ENCODE measurements at regions not wholly inside any gene's neighbourhood (a gene's known extent, or its start where the extent isn't known, plus 50 kb on each side); places are given as distances from the start of the nearest gene placed in this dataset.

- H3K27ac ChIP-seq: no peak overlapping the region
- DNase-seq: no peak
- no peaks in the 10 kb centered on the region for H3K36me3 ChIP-seq (ENCODE audit: insufficient read depth in 1 of 2, low read depth in 1 of 2)
- no peaks in the 10 kb centered on the region for H3K4me1 ChIP-seq
- no peaks in the 10 kb centered on the region for H3K27me3 ChIP-seq (ENCODE audit: insufficient read depth in 3 of 3, low read length in 2 of 3)
- no peak for ATAC-seq
- no peak for TF ChIP-seq CTCF (IDR thresholded peaks at IDR 0.05)
- H3K4me3 ChIP-seq: no peak overlapping the region
- WGBS, 3 donors: 87 to 88% (median 88%) methylated on average over 9 of the region's 9 CpGs
- H3K9me3 ChIP-seq: no peaks in the 10 kb centered on the region
- intact Hi-C loops (cut with DNase I): loop anchor here (2.0 to 10.0 kb wide), 5 partner anchors 215 to 648 kb away; partner anchors contain the start of gene B3GNT2 (in 1 of the 2)
Measured at GRCh38 chr2:62410015-62410453, 96.0 kb downstream of the TMEM17 start.

DNA sequence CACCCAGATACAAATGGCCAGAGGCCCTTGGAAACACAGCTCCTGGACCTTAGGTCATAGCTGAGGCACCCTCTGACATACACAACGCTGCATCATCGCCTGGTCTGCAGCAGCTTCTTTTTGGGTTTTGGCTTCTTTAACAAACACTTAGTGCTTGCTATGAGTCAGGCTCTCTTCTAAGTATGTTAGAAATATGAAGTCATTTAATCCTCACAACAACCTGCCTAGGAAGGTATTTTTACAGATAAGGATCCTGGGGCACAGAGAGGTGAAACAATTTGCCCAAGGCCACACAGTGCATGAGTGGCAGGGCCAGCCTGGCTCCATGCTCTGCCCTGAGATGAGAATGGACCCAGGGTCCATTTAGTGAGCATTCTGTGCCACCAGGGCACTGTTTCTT lies 96.6 kb downstream of the TMEM17 start:
- Histone ChIP-seq H3K4me1 (no peaks in the 10 kb centered on the region), H3K36me3 (ENCODE audit: insufficient read depth in 1 of 2, low read depth in 1 of 2) (no peaks in the 10 kb centered on the region), H3K4me3 (no peak overlapping the region), H3K9me3 (no peaks in the 10 kb centered on the region), H3K27me3 (ENCODE audit: insufficient read depth in 3 of 3, low read length in 2 of 3) (no peaks in the 10 kb centered on the region), H3K27ac (no peak overlapping the region)
- 86 to 98% (median 92%) methylated on average over 2 of the region's 2 CpGs for whole genome bisulfite sequencing, 3 donors
- ATAC-seq (no peak), DNase-seq (no peak)
- intact Hi-C loops (cut with DNase I): no loop called here
- TF ChIP-seq CTCF (IDR thresholded peaks at IDR 0.05): no peak

DNA sequence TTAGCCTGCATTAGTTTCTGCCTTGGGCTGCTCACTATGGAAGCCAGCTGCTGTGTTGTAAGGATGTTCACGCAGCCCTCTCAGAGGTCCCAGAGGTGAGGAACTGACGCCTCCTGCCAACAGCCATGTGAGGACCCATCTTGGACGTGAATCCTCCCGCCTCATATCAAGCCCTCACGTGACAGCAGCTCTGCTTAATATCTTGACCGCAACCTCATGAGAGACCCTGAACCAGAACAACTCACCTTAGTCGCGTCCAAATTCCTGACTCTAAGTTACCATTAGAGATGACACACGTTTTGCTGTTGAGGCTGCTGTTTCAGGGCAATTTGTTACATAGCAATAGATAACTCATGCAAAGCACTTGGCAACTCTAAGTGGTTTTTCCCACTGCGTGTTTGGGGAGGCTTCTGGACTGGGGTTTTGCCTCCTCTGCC lies 97.7 kb downstream of the TMEM17 start:
- no peaks in the 10 kb centered on the region for H3K4me1 ChIP-seq
- no peak for ATAC-seq
- 64 to 74% (median 67%) methylated on average over 10 of the region's 10 CpGs for WGBS, 3 donors
- no peaks in the 10 kb centered on the region for H3K27me3 ChIP-seq (ENCODE audit: insufficient read depth in 3 of 3, low read length in 2 of 3)
- no peak for TF ChIP-seq CTCF (IDR thresholded peaks at IDR 0.05)
- no peaks in the 10 kb centered on the region for H3K36me3 ChIP-seq (ENCODE audit: insufficient read depth in 1 of 2, low read depth in 1 of 2)
- H3K4me3 ChIP-seq: no peak overlapping the region
- intact Hi-C loops (cut with DNase I): no loop called here
- peak in 1 of 2 donors; percentile 49 for DNase-seq
- no peak overlapping the region for H3K27ac ChIP-seq
- H3K9me3 ChIP-seq: no peaks in the 10 kb centered on the region

- no peak for TF ChIP-seq CTCF (IDR thresholded peaks at IDR 0.05)
- WGBS, 3 donors: 48 to 67% (median 64%) methylated on average over 6 of the region's 6 CpGs
- no peak for ATAC-seq
- Histone ChIP-seq H3K36me3 (ENCODE audit: insufficient read depth in 1 of 2, low read depth in 1 of 2) (no peaks in the 10 kb centered on the region), H3K4me1 (no peaks in the 10 kb centered on the region), H3K9me3 (no peaks in the 10 kb centered on the region), H3K27me3 (ENCODE audit: insufficient read depth in 3 of 3, low read length in 2 of 3) (no peaks in the 10 kb centered on the region), H3K27ac (no peak overlapping the region), H3K4me3 (no peak overlapping the region)
- no peak for DNase-seq
- intact Hi-C loops (cut with DNase I): no loop called here
Measured at GRCh38 chr2:62407838-62408237, 98.2 kb downstream of the TMEM17 start.

- H3K27me3 ChIP-seq (ENCODE audit: insufficient read depth in 3 of 3, low read length in 2 of 3): no peaks in the 10 kb centered on the region
- WGBS, 3 donors: 87 to 93% (median 92%) methylated on average over 7 of the region's 7 CpGs
- no peak for ATAC-seq
- DNase-seq: no peak
- no peak for TF ChIP-seq CTCF (IDR thresholded peaks at IDR 0.05)
- intact Hi-C loops (cut with DNase I): no loop called here
- H3K9me3 ChIP-seq: no peaks in the 10 kb centered on the region
- no peak overlapping the region for H3K4me3 ChIP-seq
- H3K27ac ChIP-seq: no peak overlapping the region
- no peaks in the 10 kb centered on the region for H3K4me1 ChIP-seq
- no peaks in the 10 kb centered on the region for H3K36me3 ChIP-seq (ENCODE audit: insufficient read depth in 1 of 2, low read depth in 1 of 2)
Measured at GRCh38 chr2:62407401-62407800, 98.6 kb downstream of the TMEM17 start.

Measured in psoas muscle (tissue), 7 donors.